ENCODE measurements at regions not wholly inside any gene's neighbourhood (a gene's known extent, or its start where the extent isn't known, plus 50 kb on each side); places are given as distances from the start of the nearest gene placed in this dataset.

DNA sequence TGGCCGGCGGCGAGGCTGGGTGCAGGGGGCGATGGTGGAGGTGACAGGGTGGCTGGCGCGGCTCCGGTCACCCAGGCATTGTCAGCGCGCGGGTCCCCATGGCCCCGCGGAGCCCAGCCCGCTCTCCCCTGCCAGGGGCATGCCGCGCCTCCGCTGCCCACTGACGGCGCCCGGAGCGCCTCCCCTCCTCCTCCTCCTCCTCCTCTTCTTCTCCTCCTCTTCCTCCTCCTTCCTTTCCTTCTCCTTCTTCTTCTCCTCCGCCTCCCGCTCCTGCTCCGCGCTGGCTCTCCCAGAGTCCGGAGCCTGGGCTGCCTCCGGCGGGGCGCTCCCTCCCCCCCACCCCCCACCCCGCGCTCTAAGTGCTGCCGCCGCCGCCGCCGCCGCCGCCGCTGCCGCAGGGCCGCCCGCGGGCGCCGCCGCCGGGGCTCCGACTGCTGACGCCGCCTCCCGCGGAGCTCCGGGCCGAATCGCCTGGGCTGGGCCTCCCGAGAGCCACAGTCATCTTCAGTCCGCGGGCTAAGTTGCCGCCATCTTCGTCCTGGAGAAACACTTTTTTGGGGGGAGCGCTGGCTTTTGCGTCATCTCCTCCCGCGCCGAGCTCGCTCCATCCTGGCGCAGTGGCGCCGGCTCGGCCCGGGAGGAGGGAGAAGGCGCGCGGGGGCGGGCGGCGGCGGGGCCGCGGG, 348.3 kb downstream of the LIG4 start:
- ChIA-PET POLR2A (no interaction called here), CTCF (no interaction called here)

DNA sequence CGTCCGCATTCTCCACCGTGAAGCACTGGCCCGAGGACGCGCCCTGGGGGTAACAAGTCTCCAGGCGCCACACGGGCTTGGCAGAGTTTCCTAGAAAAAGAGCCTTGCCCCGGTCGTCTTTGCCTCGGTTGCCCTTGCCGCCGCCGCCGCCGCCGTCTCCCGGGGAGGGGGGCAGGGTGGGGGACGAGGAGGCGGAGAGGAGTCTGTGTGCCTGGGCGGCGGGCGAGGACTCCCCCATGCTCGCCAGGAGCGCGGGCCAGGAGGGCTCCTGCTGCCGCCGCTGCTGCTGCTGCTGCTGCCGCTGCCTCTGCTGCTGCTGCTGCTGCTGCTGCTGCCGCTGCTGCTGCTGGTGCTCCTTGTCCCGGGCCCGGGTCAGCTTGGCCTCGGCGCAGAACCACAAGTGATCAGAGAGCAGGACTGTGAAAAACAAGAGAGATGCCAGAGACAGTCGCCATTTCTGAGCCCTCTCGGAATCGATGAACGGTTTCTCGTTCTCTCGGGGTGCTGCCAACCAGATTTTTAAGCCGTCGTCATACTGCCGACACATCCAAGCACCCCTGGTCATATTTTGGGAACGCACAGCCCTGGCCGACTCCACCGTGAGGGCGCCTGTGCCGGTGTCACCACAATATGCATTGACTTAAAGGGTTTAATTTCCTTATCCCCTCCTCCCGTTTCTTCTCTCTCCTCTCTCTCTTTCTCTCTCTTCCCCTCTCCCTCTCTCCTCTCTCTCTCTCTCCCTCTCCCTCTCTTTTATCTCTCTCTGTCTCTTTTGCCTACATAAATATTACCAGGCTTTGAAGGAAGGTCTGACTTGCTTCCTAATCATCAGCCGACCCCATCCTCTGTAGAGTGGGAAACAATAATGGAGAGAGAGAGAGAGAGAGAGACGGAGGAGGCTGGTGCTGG, 349.1 kb downstream of the LIG4 start:
- ChIA-PET CTCF (no interaction called here), POLR2A (no interaction called here)

DNA sequence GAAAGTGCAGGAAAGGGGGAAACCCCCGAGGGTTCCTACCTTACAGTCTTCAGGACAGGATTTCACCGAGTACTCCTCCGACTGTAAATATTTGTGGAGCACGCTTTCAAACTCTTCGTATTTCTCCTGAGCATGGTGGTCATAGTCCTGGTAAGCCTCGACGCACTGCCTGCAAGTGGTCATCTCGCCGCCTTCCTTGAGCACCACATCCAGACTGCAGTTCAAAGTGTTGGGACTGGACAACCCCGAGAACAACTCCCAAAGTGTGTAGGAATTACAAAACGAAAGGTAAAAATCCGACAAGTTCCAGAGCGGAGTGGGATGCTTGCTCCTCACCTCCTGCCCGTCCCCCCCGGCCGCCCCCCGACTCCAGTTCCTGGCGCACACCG, 349.7 kb downstream of the LIG4 start:
- CTCF ChIA-PET: no interaction called here
- POLR2A ChIA-PET: no interaction called here

DNA sequence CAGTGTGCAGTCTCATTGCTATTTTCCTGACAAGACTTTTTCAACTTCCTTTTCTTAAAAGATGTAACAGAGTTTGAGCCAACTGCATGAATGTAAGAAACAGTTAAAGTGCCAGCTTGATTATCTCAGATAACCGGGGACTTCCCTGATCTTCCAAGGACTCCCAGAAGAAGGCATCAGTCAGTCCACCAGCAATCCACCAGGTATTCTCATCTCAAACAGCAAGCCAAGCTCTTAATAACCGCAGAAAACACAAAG, 350.1 kb downstream of the LIG4 start:
- CTCF ChIA-PET: no interaction called here
- POLR2A ChIA-PET: no interaction called here

- ChIA-PET CTCF (no interaction called here), POLR2A (no interaction called here)
Observed at GRCh38 chr13:107864543-107865317, 350.6 kb downstream of the LIG4 start.

DNA sequence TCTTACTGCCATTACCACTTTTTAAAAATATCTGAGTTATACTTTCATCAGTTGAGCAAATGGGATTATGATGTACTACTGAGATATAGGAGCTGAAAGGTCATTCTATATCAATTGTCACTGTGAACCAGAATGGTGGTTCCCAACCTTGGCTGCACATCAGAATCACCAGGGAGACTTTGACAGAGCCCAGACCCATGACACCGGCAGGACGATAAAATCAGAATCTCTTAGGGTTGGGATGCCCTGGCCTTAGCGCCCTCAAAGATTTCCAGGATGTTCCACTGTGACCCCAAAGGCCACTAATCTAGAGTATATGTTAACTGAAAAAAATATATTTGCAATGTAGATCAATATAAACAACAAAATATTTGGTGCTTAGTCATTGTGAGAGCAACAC, 355.1 kb downstream of the LIG4 start:
- POLR2A ChIA-PET: no interaction called here
- CTCF ChIA-PET: no interaction called here

GRCh38 chr13:107854880-107855279, 360.5 kb downstream of the LIG4 start:
- ChIA-PET POLR2A (no interaction called here), CTCF (no interaction called here)

DNA sequence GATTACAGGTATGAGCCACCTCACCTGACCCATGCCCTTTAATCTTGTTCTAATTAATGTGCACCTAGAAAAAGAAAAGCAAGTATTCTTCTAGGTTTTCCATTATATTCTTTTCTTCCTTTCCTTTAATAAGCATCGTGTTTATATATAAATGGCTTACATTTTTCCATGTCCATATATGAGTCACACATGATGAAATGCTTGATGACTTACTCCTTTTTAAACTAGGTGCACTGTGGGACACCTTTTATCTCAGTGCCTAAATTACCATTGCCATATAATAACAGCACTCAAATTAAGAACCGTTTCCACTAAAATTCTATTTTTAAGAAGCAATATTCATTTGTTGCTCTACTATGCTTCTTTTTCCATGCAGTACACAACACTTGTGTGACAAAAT, 363.3 kb downstream of the LIG4 start:
- ChIA-PET CTCF (no interaction called here), POLR2A (no interaction called here)

DNA sequence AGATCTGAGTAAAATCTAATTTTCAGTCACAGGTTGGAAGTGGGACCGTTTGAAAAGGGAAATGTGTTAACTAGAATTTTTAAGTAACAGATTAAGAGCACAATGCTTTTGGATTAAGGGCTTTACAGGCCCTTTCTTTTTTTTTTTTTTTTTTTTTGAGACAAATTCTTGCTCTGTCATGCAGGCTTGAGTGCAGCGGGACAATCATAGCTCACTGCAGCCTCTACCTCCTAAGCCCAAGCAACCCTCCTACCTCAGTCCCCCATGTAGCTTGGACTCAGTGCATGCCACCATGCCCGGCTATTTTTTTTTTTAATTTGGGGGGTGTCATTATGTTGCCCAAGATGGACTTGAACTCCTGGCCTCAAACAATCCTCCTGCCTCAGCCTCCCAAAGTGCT, 363.7 kb downstream of the LIG4 start:
- ChIA-PET POLR2A (no interaction called here), CTCF (no interaction called here)

DNA sequence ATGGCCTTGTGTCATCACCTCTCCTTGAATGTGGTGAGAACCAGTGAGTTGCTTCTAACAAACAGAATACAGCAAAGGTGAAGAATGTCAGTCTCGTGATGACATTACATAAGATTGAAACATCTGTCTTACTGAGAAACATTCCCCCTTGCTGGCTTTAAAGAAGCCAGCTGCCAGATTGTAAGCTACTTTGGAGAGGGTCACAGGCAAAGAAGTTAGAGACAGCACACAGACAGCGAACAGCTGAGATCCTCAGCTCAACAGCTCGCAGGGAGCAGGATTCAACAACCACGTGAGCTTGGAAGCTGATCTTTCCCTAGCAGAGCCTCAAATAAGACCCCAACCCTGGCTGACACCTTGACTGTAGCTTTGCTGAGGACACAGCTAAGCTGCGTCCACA, 367.9 kb downstream of the LIG4 start:
- POLR2A ChIA-PET: no interaction called here
- CTCF ChIA-PET: no interaction called here

- ChIA-PET CTCF (no interaction called here), POLR2A (no interaction called here)
Observed at GRCh38 chr13:107846642-107847041, 368.7 kb downstream of the LIG4 start.

DNA sequence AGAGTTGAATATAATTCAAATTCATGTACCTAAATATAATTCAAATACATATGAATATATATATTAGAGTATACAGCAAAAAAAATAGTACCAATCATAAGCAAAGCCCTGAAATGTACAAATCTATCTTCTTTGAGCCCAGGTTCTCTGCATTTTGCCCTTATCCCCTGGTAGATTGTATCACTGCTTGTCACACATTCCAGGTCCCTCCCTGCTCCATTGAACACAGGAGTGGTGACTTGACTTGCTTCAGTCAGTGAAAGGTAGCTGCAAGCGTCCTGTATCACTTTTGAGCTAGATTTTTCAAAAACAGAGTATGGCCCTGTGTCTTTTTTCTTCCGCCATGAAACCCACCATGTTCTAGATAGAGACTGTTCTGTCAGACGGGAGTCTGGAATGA, 369.4 kb downstream of the LIG4 start:
- CTCF ChIA-PET: interaction anchor here (0.6 kb wide), 1 partner anchor 12 kb away, joined by 3 read pairs; no protein-coding TSS in a partner anchor
- POLR2A ChIA-PET: no interaction called here

DNA sequence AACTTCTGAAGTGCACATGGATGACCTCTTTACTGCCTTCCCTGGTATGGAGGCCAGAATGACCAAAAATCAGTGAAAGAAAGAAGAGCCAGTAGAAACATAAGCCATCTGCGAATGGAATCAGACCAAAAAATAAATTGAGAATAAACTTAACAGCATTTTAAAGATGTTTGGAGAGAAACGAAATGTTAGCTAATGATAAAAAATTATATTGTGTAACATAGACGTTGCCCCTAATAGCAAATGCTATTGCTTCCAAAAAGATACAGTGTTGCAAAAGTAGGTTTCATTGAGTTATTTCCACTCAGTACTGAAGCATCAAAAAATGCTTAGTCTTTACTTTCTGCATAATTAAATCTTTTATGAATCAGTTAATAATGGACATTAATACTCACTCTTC, 371.7 kb downstream of the LIG4 start:
- CTCF ChIA-PET: no interaction called here
- POLR2A ChIA-PET: no interaction called here

DNA sequence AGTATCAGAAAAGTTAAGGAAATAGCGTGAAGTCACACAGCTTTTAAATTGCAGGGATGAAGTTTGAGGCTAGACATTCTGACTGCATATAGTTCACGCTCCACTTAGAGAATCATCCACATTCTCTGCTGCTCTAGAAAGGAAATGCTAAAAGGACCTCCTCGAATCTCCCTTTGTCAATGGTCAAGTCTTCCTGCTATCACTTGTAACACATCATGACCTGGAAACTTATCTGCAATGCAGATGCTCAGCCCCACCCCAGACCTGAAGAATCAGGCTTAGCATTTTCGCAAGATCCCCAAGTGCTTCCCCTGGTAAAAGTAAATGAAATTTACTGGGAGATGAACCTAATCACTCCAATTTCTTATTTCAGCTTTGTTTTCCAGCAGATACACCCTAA, 372.1 kb downstream of the LIG4 start:
- ChIA-PET CTCF (no interaction called here), POLR2A (no interaction called here)

DNA sequence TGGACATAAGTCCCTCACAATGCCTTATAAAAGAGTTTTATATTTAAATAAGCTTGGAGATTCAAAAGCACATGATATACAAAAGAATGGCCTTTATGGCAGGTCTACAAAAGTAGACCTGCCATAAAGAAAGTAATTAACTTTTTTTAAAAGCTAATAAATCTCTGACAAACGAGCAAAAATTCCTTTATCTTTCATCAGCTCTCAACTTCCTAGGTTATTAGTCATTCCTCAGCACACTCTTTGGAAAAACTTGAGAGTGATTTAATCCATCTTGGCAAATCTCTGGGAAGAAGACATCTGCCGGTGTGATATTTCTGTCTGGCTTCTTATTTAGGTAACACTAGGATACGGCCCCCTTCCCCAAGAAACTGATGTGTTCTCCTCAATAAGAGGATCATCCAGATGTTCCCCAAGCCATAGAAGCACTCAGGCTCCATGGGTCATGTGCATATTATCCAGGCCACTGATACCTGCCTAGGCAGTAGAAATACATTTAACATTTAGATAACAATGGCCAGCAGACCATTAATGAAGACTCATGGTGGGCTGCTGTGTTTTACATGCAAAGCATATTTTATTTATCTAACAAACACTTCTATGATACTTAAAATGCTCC, 372.7 kb downstream of the LIG4 start:
- CTCF ChIA-PET: no interaction called here
- POLR2A ChIA-PET: no interaction called here

- CTCF ChIA-PET: no interaction called here
- POLR2A ChIA-PET: no interaction called here
Observed at GRCh38 chr13:107838588-107839161, 376.7 kb downstream of the LIG4 start.

- POLR2A ChIA-PET: no interaction called here
- CTCF ChIA-PET: no interaction called here
Observed at GRCh38 chr13:107836685-107837084, 378.7 kb downstream of the LIG4 start.

DNA sequence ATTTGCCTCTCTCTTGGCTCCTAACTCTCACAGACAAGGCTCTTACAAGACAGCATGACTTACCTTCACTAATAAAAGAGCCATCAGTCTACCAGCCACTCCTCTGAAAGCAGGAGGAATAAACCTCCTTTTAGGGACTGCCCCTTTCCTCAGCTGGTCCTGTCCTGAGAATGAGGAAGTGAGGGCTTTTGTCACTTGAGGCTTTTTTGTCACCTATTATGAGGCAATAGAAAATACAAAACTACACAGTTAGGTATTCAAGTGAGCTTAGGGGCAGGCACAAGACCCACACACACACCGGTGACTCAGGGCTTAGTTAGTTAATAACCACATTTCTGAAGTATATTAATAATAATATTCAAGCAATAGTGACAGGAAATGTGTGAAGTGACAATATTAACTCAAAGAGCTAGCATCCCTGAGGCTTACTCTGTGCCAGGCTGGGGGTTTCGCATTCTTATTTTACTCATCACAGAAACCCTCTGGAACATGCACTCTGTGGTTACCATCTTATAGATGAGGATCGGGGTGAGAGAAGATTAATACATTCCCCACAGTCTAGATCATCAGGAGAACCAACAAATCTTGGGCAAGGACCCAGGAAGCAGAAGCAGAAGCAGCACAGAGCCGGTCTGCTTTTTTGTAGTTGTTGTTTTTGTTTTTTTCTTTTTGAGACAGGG, 379.9 kb downstream of the LIG4 start:
- CTCF ChIA-PET: no interaction called here
- POLR2A ChIA-PET: no interaction called here

DNA sequence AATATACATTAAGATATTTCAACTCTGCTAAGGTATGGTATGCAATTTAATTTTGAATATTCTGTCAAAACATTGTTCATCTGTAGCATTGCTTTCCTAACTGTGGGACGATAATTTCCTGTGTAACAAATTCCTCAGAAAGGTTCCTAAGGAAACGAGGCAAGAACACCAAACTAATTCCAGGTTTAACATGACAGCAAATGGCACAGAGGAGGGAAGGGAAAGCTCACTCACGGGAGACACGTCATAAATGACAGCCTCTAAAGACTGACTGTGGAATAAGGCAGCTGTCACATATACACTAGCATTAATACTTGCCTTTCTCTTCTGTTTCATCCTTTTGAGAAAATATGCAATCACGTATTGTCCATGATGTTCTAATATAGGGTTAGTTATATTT, 380.6 kb downstream of the LIG4 start:
- ChIA-PET CTCF (interaction anchor here (0.7 kb wide), 1 partner anchor 11 kb away, joined by 3 read pairs; no protein-coding TSS in a partner anchor), POLR2A (no interaction called here)

DNA sequence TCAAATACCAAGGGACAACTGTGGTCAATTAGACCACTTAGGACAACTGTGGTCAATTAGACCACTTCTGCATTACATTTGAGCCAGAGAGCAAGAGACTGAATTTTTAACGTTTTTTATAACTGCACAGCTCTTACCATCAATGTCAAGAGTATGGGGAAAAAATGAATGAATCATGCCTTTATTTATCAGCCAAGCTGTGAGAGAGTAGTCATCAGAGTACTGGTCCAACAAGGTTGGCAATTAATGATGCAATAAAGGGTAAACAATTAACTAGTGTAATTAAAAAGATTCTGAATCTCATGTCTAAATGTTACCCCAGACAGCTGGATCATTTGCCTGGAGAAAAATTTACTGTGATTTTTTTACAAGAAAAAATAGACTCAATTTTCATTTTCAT, 381.1 kb downstream of the LIG4 start:
- CTCF ChIA-PET: interaction anchor here (0.7 kb wide), 1 partner anchor 11 kb away, joined by 3 read pairs; no protein-coding TSS in a partner anchor
- POLR2A ChIA-PET: no interaction called here
